Nephron progenitor cell (in vitro differentiated cells): ENCODE measurements at regions not wholly inside any gene's neighbourhood (a gene's known extent, or its start where the extent isn't known, plus 50 kb on each side); places are given as distances from the start of the nearest gene placed in this dataset.
A peak's percentile ranks its signal among the peaks of the same experiment; 100 is the strongest.

Experiments
- DNase-seq: peaks from one replicate; pipeline ENCODE4 v3.0.0; 2021
- H3K27ac Mint-ChIP-seq: 2 replicates; pipeline ENCODE4 v1.8.0; 2021; ENCODE audit warnings: mild to moderate bottlenecking, moderate library complexity, mixed read lengths
- H3K27me3 Mint-ChIP-seq: 2 replicates; pipeline ENCODE4 v1.8.0; 2021; ENCODE audit warnings: mild to moderate bottlenecking, low read depth, mixed read lengths; ENCODE audit not compliant: poor library complexity
- H3K36me3 Mint-ChIP-seq: 2 replicates; pipeline ENCODE4 v1.8.0; 2021; ENCODE audit warnings: low read depth, mixed read lengths
- H3K4me1 Mint-ChIP-seq: 2 replicates; pipeline ENCODE4 v1.8.0; 2021; ENCODE audit warnings: mixed read lengths
- H3K4me3 Mint-ChIP-seq: 2 replicates; pipeline ENCODE4 v1.8.0; 2021; ENCODE audit warnings: mild to moderate bottlenecking, moderate library complexity, mixed read lengths
- H3K9me3 Mint-ChIP-seq: 2 replicates; pipeline ENCODE4 v1.8.0; 2021; ENCODE audit warnings: mild to moderate bottlenecking, moderate library complexity, mixed read lengths
- TF ChIP-seq, protein P1 (sequence below): fragments of 200-600 bp; sonication (generic); IDR thresholded peaks from 2 replicates; pipeline ENCODE4 v1.5.0; 2021; ENCODE audit warnings: antibody characterized with exemption

DNA sequence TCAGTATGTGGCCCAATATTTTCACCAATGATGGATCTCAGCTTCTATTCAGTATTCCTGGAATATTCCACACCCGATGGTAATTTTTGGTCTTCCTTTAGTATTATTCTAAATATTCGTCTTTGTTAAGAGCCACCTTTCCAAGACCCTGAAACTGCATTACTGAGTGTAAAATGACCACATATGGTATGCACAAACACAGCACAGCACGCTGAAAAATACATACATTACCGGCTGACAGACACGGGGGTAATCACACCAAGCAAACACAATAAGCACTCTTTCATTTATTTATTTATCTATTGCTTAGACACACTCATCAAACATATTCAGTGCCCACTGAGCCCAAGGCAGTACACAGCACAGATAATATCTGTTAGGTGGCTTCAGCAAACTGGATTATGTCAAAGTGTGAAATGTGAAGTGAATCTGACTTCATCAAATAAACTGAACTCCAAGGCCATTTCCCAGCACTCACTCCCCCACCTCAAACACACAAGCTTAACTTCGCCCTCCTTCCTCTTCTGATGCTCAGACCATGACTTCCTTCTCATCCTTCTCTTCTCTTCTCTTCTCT is 1637.8 kb upstream of the C9orf72 start:
- peak overlapping the region; percentile 80 for H3K4me3 Mint-ChIP-seq

DNA sequence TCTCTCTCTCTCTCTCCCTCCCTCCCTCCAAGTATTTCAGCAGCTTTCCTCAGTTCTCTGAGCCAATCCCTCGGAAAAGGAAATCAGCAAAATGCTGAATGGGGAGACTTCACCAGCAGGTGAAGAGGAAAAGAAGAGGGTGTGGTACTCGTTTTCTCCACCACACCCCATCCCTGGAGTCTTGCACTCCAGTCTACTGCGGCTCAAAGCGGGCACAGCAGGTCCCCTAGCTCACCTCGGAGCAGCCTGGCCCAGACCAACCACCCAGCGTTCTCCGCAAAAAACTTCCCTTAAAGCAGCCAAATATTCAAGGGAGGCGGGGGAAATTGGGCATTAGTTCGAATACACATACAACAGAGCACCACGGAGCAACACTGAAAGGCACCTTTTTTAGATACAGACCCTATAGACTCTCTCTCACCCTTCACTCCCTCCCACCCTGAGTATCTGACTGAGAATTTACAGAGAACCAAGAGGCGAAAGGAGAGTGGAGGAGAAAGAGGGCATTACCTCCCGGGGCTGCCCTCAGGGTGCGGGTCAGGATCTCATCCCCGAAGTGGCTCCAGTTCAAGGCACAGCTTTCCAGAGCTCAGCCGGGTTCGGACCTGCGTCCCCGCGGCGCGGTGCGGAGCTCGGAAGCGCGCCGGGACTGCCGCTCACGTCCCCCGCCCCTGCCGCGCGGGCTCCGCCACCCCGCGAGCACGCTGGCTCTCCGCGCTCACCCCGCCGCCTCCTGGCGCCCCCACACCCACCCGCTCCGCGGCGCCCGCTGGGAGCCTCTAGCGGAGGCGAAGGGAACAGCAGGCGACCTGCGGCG is 1638.5 kb upstream of the C9orf72 start:
- Mint-ChIP-seq H3K27ac (no peak overlapping the region), H3K9me3 (peaks cover 4% of the 10 kb centered on the region), H3K27me3 (peaks cover 73% of the 10 kb centered on the region), H3K36me3 (no peaks in the 10 kb centered on the region), H3K4me3 (peak overlapping the region; percentile 80), H3K4me1 (peaks cover 25% of the 10 kb centered on the region)
- TF ChIP-seq, protein P1, sequence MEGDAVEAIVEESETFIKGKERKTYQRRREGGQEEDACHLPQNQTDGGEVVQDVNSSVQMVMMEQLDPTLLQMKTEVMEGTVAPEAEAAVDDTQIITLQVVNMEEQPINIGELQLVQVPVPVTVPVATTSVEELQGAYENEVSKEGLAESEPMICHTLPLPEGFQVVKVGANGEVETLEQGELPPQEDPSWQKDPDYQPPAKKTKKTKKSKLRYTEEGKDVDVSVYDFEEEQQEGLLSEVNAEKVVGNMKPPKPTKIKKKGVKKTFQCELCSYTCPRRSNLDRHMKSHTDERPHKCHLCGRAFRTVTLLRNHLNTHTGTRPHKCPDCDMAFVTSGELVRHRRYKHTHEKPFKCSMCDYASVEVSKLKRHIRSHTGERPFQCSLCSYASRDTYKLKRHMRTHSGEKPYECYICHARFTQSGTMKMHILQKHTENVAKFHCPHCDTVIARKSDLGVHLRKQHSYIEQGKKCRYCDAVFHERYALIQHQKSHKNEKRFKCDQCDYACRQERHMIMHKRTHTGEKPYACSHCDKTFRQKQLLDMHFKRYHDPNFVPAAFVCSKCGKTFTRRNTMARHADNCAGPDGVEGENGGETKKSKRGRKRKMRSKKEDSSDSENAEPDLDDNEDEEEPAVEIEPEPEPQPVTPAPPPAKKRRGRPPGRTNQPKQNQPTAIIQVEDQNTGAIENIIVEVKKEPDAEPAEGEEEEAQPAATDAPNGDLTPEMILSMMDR = peak; percentile 58
- DNase-seq = peak; percentile 86

More for the DNA sequence above, 1637.8 kb upstream of the C9orf72 start:
- no peaks in the 10 kb centered on the region for H3K36me3 Mint-ChIP-seq
- TF ChIP-seq, protein P1 = no peak
- DNase-seq = no peak
- H3K9me3 Mint-ChIP-seq = no peaks in the 10 kb centered on the region
- peaks cover 66% of the 10 kb centered on the region for H3K27me3 Mint-ChIP-seq
- no peak overlapping the region for H3K27ac Mint-ChIP-seq
- peaks cover 25% of the 10 kb centered on the region for H3K4me1 Mint-ChIP-seq

DNA sequence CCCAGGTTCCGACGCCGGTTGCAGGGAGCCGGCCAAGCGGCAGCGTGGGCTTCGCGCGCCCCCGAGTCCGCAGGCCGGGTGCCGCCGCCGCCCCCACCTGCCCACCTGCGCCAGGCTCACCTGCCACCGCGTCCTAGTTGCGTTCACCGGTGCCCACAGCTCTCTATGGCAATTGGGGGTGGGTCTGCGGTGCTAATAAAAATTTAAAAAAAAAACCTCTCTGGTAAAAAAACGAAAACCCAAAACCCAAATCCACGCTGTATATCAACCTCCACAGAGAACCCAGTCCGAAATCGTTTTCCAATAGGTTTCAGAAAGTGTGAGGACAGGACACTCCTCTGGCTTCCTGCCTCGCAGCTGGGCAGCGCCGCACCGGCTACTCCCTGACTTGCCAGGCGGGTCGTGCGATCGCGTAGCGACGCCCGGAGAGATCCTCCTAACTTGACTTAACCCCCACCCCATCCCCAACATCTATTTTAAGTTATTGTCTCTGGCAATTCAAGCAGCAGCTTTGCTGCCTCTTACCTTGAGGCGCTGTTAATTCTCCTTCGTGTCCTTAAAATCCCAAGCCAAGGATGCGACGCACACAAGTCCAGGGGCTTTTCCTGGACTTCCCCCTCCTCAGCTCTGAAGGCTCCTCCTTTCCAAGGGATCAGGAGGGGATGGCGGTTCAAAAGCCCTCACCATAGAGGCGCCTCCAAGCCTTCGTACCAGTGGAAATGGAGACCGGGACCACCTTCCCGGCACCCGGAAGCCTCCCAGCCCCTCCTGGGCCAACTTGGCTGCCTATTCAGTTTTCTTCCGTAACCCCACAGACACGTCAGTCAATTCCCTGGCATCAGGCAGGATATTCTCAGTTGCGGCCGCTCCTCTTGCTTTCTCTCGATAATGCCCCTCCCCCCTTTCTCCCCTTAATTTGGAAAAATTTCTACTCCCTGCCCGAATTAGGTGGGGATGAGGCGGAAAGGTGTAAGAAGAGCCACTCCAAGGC is 1639.4 kb upstream of the C9orf72 start:
- H3K9me3 Mint-ChIP-seq = peaks cover 4% of the 10 kb centered on the region
- H3K4me1 Mint-ChIP-seq = peaks cover 25% of the 10 kb centered on the region
- H3K27me3 Mint-ChIP-seq = peaks cover 83% of the 10 kb centered on the region
- no peak overlapping the region for H3K27ac Mint-ChIP-seq
- TF ChIP-seq, protein P1 = no peak
- peak overlapping the region; percentile 93 for H3K4me3 Mint-ChIP-seq
- DNase-seq = peak; percentile 48
- H3K36me3 Mint-ChIP-seq = no peaks in the 10 kb centered on the region

DNA sequence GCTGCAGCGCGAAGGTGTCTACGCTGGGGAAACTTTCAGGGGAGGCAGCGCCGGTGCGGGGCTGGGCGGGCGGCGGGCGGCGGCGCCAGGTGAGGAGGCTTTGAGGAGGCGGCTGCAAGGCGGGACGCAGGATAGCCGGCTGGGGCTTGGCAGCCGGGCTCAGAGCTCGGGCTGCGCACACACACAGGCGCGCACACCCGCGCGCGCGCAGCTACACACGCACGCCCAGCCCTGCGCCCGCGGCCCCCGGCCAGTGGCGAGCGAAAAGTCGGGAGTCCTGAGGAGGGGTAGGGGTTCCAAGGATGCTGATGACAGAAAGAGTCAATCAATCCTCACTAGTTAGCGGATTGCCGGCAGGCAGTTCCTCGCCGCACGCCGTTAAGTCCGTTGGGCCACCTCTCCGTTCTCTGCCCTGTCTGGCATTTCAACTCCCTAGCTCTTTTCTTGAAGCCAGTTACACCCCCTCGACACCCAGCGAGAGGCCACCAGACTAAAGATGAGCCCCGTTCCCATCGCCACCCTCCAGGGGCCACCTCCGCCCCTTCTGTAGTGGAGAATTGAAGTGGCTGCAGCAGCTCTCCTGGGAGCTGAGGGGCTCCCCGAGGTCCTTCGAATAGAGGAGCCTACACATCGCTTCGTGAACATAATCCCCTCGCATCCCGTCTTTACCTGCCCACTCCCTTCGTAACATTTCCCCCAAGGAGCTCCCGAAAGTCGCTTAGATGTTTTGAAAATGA is 1640.3 kb upstream of the C9orf72 start, which contains the start of gene LINGO2:
LINGO2 (minus strand) TSS at position 185 of the 737 bp plus-strand sequence.
- Mint-ChIP-seq H3K36me3 (no peaks in the 10 kb centered on the region), H3K4me1 (peaks cover 25% of the 10 kb centered on the region), H3K27ac (no peak within 1 kb of the TSS), H3K27me3 (peaks cover 85% of the 10 kb centered on the region), H3K9me3 (peaks cover 4% of the 10 kb centered on the region), H3K4me3 (peak within 1 kb of the TSS; percentile 93)
- DNase-seq = peak; percentile 53
- TF ChIP-seq, protein P1 = no peak

DNA sequence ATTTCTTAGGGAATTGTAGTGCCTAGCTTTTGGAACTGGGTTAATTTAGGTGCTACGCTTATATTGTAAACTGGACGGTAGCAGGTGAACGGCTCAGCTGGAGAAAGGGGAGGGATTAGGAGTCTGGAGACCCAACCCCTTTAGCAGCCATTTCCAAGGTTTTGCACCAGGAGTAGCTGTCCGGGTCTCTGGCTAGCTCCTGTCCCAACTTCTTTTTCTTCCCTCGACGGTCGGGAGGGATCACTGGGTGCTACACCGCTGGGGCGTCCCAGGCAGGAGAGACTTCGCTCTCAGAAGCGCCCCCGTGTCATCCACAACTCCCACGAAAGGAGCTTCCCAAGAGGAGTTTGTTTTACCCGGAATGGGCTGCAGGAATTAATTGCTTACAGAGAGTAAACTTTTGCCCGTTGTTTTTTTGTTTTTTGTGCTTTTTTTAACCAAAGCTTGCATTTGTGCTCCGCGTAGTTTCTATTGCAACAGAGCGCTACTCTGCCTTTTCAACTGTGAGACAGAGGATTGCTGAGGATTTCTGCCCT is 1640.9 kb upstream of the C9orf72 start:
- H3K4me3 Mint-ChIP-seq = peak overlapping the region; percentile 93
- peak; percentile 56 for DNase-seq
- no peak overlapping the region for H3K27ac Mint-ChIP-seq
- H3K9me3 Mint-ChIP-seq = peaks cover 4% of the 10 kb centered on the region
- H3K4me1 Mint-ChIP-seq = peaks cover 25% of the 10 kb centered on the region
- H3K27me3 Mint-ChIP-seq = peaks cover 83% of the 10 kb centered on the region
- H3K36me3 Mint-ChIP-seq = no peaks in the 10 kb centered on the region
- TF ChIP-seq, protein P1 = no peak
